GM18907 (cell line): ENCODE measurements at regions not wholly inside any gene's neighbourhood (a gene's known extent, or its start where the extent isn't known, plus 50 kb on each side); places are given as distances from the start of the nearest gene placed in this dataset.
"Not testable (repeated sequence)": the region's sequence is repeated elsewhere in the genome, so short reads cannot be mapped to it uniquely, and the experiment has no call there.

Experiments
- ATAC-seq: cut with Tn5 transposase; IDR thresholded peaks from one replicate; pipeline ENCODE4 v1.9.1; 2021; ENCODE audit warnings: mild to moderate bottlenecking, moderate library complexity; ENCODE audit not compliant: unreplicated experiment

- ATAC-seq, result no peak
Measured at GRCh38 chr12:24522736-24523135, 426.2 kb downstream of the BCAT1 start.

DNA sequence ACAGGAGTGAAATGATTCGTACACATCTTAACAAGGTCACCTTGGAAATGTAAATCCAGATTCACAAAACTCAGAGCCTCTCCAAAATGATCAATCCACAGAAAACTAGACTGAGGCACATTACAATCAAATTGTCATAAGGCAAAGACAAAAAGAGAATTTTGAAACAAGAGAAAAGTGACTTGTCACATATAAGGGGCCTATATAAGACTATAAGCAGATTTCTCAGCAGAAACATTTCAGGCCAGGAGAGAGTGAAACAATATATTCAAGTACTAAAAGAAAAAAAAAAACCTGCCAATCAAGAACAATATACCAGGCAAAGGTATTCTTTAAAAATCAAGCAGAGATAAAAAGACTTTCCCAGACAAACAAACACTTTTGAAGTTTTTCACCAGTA lies 429.1 kb downstream of the BCAT1 start:
- no peak for ATAC-seq

- no peak for ATAC-seq
Measured at GRCh38 chr12:24517000-24517399, 431.9 kb downstream of the BCAT1 start.

DNA sequence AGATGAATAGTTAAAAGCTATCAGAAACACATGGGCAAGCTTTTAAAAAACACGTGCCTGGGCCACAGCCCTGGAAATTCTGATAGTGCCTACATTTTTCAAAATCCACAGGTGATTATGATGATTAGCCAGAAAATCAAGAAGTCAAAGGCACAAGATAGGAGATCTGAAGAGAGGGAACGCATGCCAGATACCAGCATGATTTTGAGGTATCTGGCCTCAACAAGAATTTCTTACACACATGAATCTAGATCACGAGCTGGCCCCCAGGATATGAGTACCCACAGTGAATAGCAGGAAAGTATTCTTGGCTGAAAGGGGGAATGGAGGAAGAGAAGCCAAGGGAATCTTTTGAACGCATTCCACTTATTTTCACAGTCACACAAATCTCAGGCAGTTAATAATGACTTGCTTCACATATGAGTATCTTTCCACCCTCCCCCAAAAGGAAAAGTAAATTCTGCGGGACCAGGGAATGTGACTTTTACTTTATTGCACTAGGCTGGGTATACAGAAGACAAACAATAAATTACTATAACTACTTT lies 438.2 kb downstream of the BCAT1 start:
- ATAC-seq, result no peak

GRCh38 chr12:24507827-24508226 lies 441.1 kb downstream of the BCAT1 start:
- no peak for ATAC-seq

- no peak for ATAC-seq
Measured at GRCh38 chr12:24505366-24506015, 443.4 kb downstream of the BCAT1 start.

DNA sequence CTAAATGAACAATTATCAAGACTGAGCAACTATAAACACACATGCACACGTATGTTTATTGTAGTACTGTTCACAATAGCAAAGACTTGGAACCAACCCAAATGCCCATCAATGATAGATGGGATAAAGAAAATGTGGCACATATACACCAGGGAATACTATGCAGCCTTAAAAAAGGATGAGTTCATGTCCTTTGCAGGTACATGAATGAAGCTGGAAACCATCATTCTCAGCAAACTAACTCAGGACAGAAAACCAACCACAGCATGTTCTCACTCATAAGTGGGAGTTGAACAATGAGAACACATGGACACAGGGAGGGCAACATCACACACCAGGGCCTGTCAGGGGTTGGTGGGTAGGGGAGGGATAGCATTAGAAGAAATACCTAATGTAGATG lies 445.4 kb downstream of the BCAT1 start:
- ATAC-seq, result not testable (repeated sequence)

GRCh38 chr12:24500831-24501230 lies 448.1 kb downstream of the BCAT1 start:
- no peak for ATAC-seq

DNA sequence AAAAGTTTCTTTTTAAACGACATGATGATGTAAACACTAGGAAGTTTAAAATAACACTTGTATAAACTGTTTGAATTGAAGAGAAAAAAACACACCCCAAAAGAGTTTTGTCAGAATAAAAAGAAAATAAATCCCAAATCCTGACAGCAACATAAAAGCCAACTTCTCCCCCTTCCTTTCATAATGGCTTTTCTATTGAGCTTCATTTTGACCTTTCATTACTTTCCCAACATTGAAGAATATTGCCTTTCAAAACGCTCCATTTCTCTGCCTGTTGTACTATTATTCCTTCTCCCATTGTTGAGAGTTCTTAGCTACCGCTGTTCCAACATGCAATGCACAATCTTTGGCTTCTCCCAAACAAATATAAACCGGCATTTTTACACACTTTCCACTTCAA lies 448.5 kb downstream of the BCAT1 start:
- no peak for ATAC-seq

DNA sequence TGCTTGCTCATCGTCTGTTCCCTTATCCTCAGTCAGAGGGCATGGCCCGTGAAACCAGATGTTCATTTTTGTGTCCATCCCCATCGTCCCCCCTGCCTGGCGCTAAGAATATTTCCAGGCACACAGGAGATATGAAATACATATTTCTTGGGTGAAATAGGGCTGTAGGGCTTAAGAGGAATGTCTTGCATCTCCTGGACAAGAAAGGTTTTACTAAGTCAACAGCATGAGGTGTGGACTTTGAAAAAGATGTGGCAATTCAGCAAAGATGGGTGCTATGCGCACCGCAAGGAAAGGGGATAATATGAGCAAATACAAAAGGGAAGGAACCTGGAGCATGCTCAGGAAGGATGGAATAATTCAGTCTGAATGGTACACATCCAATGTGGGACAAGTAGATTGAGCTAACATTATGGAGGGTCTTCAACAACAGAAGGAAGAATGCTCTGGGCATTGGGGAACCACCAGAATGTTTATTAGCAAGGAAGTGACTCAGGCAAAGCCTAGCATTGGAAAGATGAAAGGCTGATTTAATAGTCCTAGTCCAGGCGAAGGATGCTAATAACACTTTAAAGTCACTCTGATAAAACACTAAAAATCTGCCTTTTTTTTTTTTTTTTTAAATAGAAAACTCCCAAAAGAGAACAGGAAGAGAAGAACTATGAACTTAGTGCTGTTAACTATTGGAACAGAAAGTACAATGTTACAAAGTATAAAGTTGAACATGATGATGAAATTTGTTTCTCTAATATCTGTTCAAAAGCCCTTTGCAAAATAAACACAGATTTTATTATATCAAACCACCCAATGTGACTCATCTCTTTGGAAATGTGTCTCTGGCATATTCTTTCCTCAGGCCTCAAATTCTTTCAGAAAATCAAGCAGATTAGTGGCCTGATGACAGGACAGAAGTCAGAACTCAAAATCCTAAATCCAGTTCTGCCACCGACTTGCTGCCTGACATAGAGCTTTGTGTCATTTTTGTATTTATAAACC lies 449.5 kb downstream of the BCAT1 start:
- ATAC-seq, result no peak

DNA sequence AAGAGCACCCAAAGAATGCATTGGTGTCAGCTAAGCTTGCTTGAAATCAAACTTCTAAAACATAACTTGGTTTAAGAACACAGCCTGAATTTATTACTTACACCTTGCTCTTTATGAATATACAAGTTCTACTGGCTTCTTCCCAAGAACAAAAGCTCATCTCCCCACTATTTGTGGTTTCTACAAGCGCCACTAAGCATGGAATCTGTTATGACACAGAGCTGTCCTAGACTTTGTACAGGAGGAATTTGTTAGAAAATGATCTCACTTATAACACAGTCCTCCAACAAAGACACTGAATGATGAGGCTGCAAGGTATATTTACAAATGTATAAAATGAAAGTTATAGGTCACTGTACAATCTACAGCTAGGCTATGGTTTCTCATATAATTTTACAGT lies 452.1 kb downstream of the BCAT1 start:
- no peak for ATAC-seq

DNA sequence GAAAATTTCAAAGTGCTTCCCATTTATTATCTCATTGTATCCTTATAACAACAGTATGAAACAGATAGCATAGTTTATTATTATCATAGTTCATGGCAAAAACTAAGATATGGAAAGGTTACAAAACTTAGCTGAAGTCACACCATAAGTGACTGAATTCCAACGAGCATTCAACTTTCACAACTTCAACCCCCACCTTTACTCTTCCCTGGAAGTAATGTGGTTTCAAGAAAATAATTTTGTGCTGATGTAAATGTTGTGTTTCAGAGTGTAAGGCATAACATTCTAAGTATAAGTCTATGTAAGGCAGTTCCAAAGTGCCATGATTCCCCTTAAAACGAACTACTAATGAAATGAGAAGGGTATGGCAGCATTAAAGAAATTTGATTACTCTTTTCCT lies 454.5 kb downstream of the BCAT1 start:
- ATAC-seq, result no peak

DNA sequence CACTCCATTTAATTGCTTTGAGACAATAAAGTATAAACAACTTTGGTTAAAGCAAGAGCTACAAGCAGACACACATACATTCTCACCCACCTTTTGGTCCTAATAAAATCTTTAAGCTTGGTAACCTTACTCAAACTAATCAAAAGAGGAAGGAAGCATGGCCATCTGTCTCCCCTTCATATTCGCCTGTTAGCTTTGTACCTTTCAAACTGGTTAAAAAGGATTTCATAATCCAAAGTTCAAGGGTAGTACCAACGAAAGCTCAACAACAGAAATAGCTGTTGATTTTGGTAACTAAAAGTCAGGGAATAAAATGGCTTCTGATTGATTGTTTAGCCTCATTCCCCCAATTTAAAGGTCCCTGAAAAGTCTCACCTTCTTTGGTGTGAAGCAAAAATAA lies 456.9 kb downstream of the BCAT1 start:
- no peak for ATAC-seq

- ATAC-seq, result no peak
Measured at GRCh38 chr12:24489939-24490338, 459.0 kb downstream of the BCAT1 start.

- no peak for ATAC-seq
Measured at GRCh38 chr12:24488906-24489619, 459.8 kb downstream of the BCAT1 start.

GRCh38 chr12:24488091-24488596 lies 460.8 kb downstream of the BCAT1 start:
- ATAC-seq, result no peak

DNA sequence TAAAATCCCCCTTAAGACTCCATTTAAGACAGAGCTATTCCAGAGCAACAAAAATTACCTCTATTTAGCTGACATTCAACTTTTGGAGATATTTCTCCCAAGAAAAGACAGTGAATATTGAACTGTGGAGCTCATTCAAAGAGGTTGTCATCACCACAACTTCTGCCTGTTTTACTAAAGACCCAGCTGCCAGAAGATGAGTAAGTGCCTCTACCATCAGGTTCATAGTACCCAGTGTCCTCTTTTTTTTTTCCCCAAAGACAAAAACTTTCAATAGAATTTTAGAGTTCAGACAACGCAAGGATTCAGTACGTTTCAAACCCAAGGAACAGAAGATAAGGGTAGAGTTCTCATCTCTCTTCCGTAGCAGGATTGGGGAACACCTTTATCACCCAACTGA lies 461.3 kb downstream of the BCAT1 start:
- no peak for ATAC-seq

DNA sequence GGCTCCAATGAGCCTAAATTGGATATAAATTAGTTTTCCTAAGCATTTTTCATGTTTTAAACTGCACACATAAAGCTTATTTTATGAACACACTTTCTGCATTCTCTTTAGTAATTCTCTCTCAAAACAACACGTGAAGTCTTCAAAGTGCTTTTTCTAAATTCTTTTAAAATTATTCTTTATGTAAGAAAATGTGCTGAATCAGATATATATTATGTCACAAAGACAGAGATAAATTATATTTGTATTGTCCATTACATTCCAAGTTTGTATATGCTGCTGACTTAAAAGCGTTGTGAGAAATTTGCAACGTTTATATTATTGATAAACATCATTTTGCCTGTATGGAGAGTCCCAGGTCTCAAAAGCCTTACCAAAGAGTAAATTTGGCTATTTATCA lies 465.2 kb downstream of the BCAT1 start:
- ATAC-seq, result no peak

DNA sequence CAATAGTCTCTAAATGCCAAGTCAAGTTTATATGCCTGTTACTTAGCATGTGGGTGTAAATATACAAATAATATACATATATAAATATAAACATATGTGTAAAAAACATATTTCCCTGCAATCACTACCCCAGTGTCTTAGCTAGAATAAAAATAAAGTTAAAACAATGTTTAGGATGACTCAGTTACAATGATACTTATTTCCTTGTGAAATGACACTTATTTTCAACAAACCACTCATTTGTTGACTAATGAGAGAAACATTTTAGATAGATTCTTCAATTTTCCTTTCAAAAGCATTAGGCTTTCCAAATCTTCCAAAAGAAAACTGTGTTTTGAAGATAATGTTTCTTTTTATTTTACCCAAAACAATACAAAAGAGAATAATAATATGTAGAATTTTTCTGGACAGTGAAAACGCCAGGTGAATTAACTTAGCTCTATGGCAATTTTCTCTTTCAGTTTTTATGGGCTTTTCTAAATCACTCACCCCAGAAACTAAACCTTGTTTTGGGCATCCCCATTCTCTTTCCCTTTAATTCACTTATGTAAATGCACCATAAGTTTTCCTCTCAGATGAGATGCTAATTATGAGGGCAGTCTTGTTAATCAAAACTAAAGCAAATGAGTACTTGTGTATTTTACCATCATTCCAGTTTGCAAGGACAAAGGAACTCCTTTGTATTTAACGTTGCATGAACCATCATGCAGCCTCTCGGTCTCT lies 465.9 kb downstream of the BCAT1 start:
- ATAC-seq, result no peak

DNA sequence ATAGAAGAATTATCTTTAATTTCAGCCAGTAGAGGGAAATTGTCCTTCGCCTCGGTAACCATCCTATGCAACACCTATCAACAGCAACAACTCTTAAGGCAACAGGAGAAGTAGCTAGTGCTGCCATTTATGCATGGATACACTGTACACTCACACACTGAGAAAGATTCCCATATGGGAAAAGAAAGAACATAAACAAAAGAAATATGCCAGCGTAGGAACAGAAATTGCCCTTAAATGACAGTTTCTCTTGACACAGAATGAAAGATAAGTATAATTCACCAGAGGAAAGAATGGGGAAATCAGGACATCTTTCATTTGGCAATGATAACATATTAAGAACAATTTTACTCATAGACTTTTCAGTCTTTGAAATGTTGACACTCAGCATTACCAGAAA lies 466.9 kb downstream of the BCAT1 start:
- ATAC-seq, result no peak
